Thyroid gland (tissue), 4 donors: ENCODE measurements at regions not wholly inside any gene's neighbourhood (a gene's known extent, or its start where the extent isn't known, plus 50 kb on each side); places are given as distances from the start of the nearest gene placed in this dataset.

ENCODE experiments used
- CTCF ChIP-seq, 6 experiments: fragments of 200-600 bp in 3 of 6; fragments of 450-650 bp in 3 of 6; sonication (generic) in 3 of 6; IDR thresholded peaks; one replicate each; pipeline ENCODE4 v1.5.1; 2016 to 2019; ENCODE audit warnings: antibody characterized with exemption in 6 of 6, mild to moderate bottlenecking in 2 of 6, inconsistent platforms in 1 of 6, moderate library complexity in 1 of 6
- POLR2A ChIP-seq, 2 donors: fragments of 450-650 bp; IDR thresholded peaks; one replicate each; pipeline ENCODE4 v1.6.1; 2017; ENCODE audit warnings: antibody characterized with exemption in 2 of 2, mild to moderate bottlenecking in 2 of 2, moderate library complexity in 1 of 2

GRCh38 chr9:110069326-110070248 is 138.4 kb downstream of the C9orf152 start:
- TF ChIP-seq CTCF (IDR thresholded peaks at IDR 0.05) = no peak
- no peak for TF ChIP-seq POLR2A (IDR thresholded peaks at IDR 0.05)
